Activated CD4-positive, alpha-beta T cell treated with anti-CD3 and anti-CD28 coated beads, Interleukin-2, amount 50 U/mL, for 4 hours (primary cell): ENCODE measurements at regions not wholly inside any gene's neighbourhood (a gene's known extent, or its start where the extent isn't known, plus 50 kb on each side); places are given as distances from the start of the nearest gene placed in this dataset.

Experiments
- DNase-seq, 2 experiments: peaks; one replicate each; pipeline ENCODE4 v3.0.0-alpha.2; 2020

DNA sequence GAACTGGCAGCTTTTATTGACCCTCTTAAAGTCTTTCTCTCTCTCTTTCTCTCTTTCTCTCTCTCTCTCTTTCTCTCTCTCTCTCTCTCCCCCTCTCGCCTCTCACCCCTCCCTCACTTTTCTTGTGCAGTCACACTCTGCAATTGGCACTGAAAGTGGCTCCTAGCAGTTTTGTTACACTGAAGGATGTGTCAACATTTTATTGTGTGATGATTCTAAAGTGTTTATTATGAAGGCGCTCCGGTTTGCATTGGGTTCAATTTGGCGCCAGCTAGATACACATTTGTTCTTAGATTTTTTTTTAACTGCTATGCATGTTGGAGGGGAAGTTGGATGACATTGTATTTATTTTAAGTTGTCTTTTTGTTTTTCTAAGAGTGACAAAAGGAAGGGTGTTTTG, 64.0 kb upstream of the CHRM3 start:
- DNase-seq, result no peak

DNA sequence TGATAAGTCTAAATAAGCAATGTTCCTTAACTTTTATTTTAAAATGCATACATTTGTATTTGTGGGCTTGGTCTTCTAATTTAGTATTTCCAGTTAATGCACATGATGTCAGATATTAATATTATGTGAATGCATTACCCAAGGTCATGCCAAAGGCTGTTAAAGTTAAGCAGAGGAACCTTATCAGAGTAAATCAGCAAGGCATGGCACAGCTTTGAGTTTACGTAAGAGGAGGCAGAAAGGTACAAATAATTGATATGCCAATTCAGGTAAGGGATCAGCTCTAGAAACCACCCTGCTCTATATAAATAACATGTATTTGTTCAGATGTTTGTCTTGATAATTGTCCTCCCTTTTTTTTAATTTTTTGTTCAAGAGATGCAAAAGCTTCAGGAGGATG, 64.5 kb upstream of the CHRM3 start:
- DNase-seq, result no peak

DNA sequence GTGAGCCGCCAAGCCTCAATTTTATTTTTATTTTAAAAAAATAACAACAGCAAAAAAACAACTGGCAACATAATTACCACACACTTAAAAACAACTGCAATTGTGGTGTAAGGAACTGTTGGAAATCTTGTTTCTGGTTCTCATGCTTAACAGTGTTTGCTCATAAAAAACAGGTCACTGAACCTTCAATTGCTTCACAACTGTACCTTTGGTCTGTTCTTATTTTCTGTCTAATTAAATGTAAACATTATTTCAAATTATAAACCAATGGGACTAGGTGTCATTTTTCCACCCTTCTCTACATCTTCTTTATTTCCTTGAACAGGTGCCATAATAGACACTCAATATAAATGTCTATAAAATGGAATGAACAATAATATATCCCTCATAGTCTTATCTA, 68.4 kb upstream of the CHRM3 start:
- DNase-seq, result no peak

DNA sequence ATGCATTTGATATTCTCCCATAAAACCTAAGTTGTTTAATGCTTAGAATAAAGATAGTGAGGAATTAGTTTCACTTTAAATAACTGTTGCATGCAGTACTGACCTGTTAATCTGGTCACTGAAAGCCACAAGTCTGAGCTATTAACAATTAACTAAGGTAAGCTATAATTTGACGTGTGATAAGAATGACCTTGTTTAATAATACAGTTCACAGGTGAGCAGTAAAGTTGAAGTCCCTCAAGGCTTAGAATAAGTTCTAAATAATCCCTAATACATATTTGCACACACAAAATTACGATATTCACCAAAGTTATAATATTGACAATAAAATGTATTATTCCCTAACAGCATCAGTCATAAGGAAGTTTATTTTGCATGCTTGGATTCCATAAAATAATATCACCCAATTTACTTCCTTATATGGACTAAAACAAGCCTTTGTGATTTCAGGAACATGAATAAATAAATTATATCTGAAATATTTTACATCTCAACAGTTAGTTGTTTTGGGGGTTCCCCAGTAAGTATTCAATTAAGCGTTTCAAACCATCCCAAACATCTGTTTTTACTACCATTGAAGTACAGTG, 70.6 kb upstream of the CHRM3 start:
- DNase-seq, result no peak

DNA sequence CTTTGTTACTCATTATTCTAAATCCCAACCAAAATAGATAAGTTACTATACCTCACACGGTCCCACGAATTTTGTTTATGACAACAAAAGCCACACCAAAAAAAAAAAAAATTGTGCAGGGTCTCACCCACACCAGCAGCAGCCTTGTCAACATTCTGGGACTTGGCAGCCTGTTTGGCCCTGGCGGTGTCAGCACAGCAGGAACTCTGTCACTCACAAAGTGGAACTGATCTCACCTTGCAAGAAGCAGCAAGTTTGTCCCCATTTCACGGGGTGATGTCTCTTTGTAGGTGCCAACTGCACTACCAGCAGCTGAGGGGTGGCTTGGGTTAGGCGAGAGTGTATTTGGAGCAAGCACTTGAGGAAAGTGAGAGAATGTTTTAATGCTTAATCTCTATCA, 75.0 kb upstream of the CHRM3 start:
- DNase-seq, result no peak

DNA sequence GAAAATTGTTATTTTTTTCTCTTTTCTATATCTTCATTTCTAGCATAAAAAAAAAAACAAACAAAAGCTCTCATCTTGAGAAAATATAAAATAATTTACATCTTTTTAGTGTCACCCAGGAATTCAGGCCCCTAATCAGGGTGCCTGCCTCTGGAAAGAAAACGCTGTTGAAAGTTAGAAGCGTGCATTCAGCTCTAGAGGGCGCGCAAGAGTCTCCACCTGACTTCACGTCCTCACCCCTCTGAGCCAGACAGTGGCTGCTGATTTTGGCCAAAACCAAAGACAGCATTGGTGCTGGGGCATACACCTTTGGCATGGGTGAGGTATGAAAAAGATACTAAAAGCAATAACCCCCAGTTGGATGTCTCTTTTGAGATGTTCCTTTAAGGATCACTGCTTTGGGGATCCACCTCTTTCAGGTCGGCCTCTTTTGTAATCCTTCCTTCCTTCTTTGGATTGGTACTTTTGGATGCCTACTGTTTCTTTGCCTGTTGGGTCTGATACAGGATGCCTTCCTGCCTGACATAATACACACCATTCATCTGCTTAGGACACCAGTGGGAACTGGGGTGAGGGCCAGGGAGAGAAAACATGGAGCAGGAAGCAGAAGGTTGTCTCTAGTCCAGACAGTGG, 77.6 kb upstream of the CHRM3 start:
- peak in 1 of 2 experiments; percentile 7 for DNase-seq

DNA sequence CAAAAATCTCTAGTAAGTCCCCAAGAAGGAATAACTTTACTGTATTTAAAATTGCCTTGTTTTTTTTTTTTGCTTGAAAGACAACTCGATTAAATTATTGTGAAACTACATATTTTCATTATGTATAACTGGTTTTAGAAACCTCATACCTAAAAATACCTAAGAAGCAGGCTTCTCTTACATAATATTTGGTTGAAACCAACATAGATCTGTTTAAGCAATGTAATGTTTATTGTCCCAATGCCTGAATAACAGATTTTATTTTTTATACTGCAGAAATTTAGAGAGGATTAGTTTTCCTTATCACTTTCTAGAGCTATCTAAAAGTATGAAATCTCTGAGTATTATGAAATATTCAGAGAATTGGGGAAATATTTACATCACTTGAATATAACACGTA, 78.5 kb upstream of the CHRM3 start:
- no peak for DNase-seq

DNA sequence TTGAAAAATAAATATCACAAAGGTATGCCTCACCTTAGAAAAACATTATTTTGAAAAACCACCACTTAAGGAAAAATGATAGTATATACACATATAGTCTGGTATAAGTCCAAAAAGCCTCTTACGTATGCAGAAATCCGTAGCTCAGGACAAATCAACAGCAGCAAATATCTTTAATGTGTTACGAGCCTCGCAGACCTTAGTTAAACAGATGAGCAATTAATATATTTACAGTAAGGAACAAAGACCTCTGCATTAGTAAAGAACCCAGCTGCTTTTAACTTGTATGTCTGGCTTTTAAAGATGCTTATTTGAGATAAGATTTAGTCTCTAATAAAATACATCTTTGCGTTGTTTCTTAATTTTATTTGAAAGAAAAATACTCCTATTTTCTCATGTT, 79.9 kb upstream of the CHRM3 start:
- DNase-seq, result no peak

DNA sequence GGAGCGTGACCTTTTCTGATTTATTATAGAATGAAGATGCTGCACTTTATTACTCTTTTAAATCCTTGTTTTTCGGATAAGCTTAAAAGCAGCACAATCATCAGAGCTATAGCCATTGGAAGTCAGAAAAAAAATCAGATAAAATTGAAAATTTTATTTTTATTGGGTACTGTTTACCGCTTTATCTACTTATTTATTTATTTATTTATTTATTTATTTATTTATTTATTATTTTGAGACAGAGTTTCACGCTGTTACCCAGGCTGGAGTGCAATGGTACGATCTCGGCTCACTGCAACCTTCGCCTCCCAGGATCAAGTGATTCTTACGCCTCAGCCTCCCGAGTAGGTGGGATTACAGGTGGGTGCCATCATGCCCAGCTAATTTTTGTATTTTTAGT, 83.1 kb upstream of the CHRM3 start:
- DNase-seq, result no peak

DNA sequence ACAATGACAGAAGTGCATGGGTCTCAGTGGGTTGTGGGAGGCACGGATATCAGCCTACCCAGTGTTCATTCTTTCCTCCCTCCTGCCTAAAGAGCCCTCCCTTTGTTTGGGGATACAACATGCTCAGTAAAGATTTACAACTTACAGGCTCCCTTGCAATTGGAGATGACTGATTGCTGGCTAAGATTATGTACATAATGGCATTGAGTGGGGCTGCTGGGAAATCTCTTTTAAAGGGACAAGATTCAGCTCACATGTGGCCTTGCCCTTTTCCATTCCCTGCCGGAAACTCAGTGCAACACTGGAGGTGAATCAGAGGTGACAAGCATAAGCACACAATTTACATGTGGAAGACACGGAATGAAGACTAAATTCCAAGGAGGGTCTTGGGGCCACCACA, 83.7 kb upstream of the CHRM3 start:
- DNase-seq, result no peak

DNA sequence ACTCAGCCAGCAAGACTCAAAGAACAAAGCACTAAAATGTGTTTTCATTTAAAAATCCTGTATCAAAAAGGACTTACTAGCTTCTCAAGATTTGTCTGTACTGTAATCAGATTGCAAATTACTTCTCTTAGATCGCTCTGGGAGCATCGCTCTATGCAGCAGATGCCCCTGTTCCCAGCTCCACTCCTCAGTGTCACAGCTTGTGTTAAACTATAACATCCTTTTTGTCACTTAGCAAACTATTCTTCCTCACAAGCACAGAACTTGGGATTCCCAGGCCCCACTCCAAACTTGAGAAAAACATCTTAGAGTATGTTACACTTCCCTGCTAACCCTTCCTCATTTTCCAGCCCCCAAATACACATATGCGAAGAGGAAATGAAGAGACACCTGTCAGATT, 85.1 kb upstream of the CHRM3 start:
- DNase-seq, result no peak

DNA sequence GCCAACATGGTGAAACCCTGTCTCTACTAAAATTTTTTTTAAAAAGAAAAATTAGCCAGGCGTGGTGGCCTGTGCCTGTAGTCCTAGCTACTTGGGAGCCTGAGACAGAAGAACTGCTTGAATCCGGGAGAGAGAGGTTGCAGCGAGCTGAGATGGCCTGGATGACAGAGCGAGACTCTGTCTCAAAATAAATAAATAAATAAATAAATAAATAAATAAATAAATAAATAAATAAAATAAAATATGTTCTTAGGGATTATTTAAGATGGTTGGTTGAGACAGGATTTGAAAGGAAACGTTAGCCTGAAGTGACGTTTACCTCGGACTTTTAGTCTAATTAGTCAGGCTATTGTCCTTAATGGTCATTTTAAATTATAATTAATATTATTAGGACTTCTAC, 88.5 kb upstream of the CHRM3 start:
- DNase-seq, result no peak

DNA sequence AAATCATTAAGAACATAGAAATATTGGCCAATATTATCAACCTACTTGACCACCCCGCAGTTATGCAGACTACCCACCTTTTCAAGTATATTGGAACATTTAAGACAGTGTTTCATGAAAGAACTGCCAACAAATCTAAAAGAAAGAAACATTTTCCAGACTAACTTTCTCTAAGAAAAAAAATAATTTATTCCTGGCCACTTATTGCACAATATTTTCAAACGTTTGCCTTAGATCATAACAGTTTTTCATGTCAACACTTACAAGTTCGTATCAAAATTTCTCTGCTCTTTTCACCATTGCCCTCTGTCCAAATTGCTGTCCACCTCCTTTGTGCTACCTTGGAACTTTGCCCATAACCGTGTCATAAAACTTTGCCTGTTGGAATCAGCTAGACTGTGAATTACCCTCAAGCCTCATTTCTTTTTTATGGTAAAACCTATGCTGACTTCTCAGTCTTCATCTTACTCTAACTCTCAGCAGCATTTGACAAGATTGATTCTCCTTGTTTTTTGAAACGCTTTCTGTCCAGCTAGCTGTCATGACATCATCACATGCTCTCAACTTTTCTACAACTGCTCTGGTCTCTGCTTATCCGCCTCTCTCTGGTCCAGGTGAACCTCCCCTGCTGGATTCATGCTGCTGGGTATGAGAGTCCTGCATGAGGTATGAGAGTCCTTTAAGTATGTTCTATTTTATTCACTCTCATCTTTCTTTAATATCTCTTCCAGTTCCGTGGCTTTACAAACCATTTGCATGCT, 92.8 kb upstream of the CHRM3 start:
- DNase-seq, result no peak

DNA sequence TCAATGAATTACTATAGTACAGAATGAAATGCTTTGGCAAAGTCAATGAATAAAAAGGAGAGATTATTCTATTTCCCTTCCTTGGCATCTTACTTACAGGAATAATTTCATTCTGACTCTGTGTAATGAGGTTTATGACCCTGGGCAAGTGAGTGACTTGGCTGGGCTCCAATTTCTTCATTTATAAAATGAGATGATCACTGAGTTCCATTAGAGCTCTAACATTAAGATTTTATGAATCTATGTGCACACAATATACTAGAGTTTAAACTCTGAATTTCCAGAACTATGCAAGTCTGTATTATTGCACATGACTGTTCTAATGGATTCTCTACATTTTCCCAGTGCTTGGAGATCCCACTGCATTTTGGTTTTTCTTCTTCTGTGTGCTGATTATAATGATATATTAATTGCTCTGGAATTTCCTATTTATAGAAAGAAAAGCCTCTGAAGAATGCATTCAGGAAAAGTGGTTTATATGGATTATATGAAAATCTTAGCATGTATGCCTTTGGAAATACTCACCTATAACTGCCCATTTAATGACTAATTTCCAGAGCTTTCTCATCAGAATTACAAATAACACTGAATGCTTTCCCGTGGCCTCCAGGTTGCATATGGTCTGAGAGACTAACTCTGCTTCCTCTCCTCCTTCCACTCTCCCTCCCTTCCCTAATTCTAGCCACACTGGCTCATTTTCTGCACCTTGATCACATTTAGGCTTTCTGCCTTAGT, 97.4 kb upstream of the CHRM3 start:
- no peak for DNase-seq

DNA sequence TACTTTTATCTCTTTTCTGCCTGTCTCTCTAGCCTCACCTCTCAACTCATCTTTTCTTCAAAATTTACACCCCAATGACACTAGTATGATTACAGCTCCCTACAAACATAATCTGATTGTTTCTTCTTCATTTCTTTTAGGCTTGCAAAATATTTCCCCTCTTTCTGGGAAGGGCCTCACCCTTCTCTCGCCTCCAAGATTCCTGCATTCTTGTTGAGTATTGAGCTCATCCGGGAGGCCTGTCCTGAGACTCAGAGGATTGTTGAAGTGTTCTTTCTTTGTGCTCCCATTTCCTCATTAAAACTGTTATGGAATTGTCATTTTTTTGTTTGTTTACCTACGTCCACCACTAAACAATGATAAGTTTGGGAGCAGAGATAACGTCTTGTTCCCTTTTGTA, 99.1 kb upstream of the CHRM3 start:
- DNase-seq, result no peak

DNA sequence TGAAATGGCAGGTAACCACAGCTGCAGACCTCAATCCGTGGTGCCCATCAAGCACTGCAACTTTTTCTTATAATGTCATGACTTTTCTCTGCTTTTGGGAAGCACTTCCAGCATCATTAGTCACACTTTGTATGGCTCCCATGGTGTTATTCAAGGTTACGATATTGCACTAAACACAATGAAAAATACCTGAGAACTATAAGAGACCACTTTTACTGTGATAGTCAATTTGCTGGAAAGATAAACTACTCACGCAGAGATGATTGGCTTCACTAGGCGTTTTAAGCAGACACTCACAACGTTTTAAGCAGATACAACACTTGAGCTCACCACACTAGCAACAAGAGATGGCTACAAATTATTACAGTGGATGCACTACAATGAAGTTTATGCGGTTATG, 103.2 kb upstream of the CHRM3 start:
- DNase-seq, result no peak

DNA sequence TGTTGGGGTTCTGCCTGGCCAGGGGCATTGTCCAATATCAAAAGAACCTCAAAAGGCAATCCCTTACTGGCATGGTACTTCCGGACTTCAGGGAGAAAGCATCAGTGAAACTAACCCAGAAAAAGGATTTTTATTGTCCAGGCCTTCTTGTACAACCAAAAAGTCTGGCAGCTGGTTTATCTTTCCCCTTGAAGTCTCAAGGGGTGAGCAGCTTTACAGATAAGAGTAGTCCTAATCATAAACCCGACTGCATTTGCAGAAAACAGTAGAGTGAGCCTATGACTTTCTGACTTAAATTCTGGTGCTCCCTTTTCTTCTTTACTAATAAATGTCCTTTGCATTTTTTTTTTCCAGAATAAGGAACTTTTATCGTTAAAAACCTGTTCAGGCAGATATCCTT, 104.0 kb upstream of the CHRM3 start:
- no peak for DNase-seq

DNA sequence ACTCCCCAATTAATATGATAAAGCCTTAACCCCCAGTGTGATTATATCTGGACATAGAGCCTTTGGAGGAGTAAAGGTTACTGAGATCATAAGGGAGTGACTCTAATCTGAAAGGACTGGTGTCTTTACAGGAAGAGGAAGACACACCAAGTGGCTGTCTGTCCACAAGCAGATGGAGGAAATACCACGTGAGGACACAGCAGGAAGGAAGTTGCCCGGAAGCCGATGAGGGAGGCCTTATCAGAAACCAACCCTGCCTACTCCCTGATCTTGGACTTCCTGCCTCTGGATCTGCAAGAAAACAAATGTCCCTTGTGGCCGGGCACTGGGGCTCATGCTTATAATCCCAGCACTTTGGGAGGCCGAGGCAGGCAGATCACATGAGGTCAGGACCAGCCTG, 110.3 kb upstream of the CHRM3 start:
- no peak for DNase-seq

DNA sequence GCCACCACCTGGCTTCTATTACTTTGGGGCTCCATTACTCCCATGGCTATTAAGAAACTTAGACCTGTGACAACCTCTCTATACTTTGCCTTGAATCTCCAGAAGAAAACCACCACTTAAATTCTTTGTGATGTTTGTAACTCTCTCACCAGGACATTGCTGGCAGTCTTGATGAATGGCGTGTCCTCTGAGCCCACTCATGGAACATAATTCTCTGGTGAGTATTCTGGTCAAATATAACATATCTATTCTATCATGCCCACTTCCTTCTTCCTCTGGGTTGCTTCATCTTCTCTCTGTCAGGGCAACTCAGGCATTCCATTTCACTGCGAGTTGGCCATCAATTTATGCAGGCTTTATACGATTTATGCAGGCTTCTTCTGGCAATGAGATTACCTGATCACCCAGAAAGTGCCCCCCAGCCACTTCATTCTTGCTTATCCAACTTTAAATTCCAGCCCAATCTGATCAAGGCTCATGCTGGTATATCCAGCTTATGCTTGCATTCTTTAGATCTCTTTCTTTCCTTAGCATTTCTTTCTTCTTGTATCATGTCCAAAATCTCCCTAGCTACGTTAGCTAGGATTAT, 112.0 kb upstream of the CHRM3 start:
- no peak for DNase-seq

DNA sequence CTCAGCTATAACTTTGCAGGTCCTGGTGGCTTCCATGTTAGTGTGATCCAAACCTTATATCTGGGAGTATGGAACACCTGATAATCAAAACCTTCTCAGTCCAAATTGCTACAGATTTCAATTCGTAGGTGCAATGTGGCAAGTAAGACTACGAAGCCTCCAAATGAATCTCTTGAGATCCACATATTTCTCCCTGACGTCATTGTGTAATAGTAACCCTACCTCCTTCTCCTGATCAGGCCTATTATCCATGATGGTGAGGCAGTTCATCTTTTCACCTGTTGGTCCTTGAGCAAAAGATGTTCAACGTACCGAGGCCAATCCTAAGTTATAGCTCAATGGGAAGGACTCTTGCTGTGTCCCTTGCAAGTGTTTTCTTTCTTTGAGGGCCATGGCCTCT, 115.9 kb upstream of the CHRM3 start:
- DNase-seq, result no peak

DNA sequence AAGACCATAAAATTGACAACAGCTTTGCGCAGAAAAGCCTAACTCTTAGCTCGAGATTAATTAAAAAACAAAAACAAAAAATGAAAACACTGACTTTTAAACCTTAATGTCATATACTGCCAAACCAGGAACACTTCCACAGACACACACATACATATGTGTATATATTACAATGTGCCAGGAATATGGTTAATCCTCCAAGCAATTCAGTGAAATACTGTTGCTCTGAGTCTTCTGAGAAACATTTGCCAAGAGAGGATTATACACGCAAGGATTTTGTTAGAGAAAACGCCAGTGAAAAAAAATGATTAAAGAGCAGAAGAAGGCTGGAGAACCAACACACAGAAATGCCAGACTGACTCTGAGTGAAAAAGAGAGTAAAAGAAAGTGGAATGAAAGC, 116.7 kb upstream of the CHRM3 start:
- no peak for DNase-seq

DNA sequence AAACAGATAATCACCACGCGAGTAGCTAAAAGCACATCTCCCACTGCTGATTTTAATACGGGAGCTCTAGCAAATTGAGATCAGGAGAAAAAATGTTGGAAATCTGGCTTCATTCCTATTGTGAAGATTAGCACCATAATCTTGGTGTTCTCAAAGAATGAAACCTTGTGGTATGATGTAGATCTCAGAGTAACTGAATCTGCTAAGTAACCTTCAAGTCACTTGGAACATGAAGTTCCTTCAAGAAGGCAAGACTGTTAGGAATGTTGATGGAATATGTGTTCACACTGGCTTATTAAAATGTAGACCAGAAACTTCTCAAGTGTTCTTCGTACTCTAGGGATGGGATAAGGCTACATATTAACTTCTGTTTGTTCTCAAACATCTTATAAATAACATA, 117.4 kb upstream of the CHRM3 start:
- no peak for DNase-seq

DNA sequence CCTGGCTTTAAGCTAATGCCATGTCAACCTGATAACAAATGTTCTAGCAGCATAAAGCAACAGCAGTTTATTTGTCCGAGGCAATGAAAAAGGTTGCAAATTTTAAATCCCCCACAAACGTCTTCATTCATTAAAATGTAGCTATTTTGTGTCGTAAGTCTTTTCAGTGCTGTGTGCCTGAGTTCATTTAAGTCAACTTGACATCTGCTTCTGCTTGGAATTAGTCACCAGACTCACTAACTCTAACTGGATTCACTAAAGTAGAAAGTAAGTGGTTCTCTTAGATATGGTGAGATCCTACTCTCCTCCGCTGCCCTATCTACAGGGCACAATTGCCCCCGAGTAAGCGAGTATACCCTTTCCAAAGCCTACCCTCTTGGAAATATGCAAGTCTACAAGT, 118.4 kb upstream of the CHRM3 start:
- DNase-seq, result no peak

DNA sequence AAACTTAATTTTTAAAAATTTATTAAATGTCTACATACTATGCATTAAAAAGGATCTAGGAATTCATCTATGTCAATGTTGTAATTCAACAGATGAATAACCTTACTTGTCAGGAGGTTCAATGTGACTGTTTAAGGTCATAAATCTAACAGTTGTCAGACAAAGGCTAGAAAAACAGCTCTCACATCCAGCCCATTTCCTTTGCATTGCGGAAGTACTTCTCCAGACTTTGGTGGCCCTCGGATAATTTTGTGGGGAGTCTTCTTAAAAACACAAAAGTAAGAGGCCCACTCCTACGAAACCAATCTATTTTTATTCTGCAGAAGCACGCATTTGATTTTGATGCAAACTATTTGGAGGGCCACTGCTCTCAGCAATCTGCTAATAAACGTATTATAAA, 122.6 kb upstream of the CHRM3 start:
- DNase-seq, result no peak
